Epithelial cell of esophagus (primary cell): ENCODE measurements at regions not wholly inside any gene's neighbourhood (a gene's known extent, or its start where the extent isn't known, plus 50 kb on each side); places are given as distances from the start of the nearest gene placed in this dataset.

Experiments
- DNase-seq: peaks from one replicate; pipeline ENCODE4 v3.0.0; 2010; ENCODE audit warnings: low read depth
- H3K4me3 ChIP-seq: 2 replicates; pipeline ENCODE4 v1.5.1; 2011; ENCODE audit warnings: mild to moderate bottlenecking, low read length, control low read depth
- TF ChIP-seq, protein P1 (sequence below): IDR thresholded peaks from 2 replicates; pipeline ENCODE4 v1.5.1; 2011; ENCODE audit warnings: low read depth, mild to moderate bottlenecking, low read length, control low read depth, inconsistent platforms; ENCODE audit not compliant: insufficient read depth; ENCODE audit errors: missing control alignments

GRCh38 chr10:52645187-52645758, 127.3 kb downstream of the MBL2 start:
- DNase-seq, result no peak
- no peak overlapping the region for H3K4me3 ChIP-seq
- TF ChIP-seq, protein P1, sequence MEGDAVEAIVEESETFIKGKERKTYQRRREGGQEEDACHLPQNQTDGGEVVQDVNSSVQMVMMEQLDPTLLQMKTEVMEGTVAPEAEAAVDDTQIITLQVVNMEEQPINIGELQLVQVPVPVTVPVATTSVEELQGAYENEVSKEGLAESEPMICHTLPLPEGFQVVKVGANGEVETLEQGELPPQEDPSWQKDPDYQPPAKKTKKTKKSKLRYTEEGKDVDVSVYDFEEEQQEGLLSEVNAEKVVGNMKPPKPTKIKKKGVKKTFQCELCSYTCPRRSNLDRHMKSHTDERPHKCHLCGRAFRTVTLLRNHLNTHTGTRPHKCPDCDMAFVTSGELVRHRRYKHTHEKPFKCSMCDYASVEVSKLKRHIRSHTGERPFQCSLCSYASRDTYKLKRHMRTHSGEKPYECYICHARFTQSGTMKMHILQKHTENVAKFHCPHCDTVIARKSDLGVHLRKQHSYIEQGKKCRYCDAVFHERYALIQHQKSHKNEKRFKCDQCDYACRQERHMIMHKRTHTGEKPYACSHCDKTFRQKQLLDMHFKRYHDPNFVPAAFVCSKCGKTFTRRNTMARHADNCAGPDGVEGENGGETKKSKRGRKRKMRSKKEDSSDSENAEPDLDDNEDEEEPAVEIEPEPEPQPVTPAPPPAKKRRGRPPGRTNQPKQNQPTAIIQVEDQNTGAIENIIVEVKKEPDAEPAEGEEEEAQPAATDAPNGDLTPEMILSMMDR, result no peak

GRCh38 chr10:52649511-52649910, 123.1 kb downstream of the MBL2 start:
- DNase-seq, result no peak
- TF ChIP-seq, protein P1, result no peak
- H3K4me3 ChIP-seq, result no peak overlapping the region

DNA sequence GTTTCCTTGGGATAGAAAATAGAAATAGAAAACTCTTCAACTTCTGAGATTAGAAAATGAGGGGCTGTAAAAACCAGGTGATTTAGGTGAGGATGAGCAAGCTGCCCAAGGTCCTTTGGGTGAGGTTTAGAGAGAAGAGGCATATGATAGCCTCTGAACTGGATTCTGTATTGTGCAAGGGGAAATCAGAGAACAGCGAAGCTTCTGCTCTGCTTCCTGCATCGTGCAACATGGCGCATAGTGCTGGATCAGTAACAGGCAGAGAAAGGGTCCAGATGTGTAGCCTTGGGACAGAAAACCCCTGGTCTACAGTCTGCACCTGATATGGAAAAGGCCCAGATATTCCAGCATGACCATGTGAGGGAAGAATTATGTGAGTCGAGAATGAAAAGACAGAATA, 121.7 kb downstream of the MBL2 start:
- DNase-seq, result no peak
- TF ChIP-seq, protein P1, result no peak
- no peak overlapping the region for H3K4me3 ChIP-seq

DNA sequence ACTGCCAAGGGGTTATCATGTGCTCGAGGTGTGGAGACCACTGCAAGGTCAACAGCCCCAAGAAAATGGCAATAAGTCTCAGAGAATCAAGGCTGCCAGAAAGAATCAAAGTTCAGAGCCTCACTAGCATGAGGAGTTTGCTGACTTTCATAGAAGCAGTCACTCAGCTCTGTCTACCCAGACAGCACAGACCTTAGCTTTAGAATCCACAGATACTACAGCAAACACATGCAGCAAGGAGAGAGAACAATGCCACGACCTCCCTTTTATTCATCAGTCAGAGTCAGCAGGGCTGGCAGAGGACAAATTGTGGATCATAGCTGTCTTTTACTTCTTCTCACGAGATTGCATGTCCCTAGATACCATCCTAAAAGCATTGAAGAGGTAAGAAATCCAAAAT, 121.3 kb downstream of the MBL2 start:
- no peak overlapping the region for H3K4me3 ChIP-seq
- TF ChIP-seq, protein P1, result no peak
- DNase-seq, result no peak

GRCh38 chr10:52652431-52653262, 119.9 kb downstream of the MBL2 start:
- no peak for DNase-seq
- H3K4me3 ChIP-seq, result no peak overlapping the region
- TF ChIP-seq, protein P1, result no peak

DNA sequence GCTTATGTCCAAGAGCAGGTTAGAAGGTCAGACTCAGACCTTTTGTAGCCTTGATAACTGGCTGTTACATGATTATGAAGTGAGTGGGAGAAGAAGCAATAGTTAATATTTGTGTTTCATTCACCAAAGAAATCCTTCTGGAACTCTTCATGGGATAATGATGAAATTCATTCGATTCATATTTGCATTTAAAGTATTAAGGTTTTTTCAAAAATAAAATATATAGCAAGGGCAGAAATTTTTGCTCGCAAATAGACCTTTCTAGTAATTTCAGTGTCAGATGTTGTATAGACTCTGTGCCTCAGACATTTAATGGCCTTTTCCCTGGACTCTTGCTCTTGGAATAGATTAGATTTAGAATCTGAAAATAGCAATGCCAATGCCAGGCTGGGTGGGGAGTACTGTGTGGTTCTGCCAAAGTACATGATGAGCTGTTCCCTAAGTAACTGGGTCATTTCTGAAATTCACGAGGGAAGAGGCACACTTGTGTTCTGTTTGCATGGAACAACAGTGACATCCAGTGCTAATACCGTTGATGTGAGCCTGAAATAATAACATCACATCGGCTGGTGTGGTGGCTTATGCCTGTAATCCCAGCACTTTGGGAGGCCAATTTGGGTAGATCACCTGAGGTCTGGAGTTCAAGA, 119.2 kb downstream of the MBL2 start:
- no peak for DNase-seq
- no peak overlapping the region for H3K4me3 ChIP-seq
- TF ChIP-seq, protein P1, result no peak
